NT2/D1 (cell line): ENCODE measurements at regions not wholly inside any gene's neighbourhood (a gene's known extent, or its start where the extent isn't known, plus 50 kb on each side); places are given as distances from the start of the nearest gene placed in this dataset.
"Not testable (repeated sequence)": the region's sequence is repeated elsewhere in the genome, so short reads cannot be mapped to it uniquely, and the experiment has no call there.

ENCODE experiments used
- DNase-seq: peaks from one replicate; pipeline ENCODE4 v3.0.0-alpha.2; 2011; ENCODE audit warnings: low read depth, low spot score
- H3K27me3 ChIP-seq: 2 replicates; pipeline ENCODE4 v1.6.0; 2011; ENCODE audit warnings: mild to moderate bottlenecking; ENCODE audit not compliant: insufficient read length, insufficient read depth
- H3K36me3 ChIP-seq: 2 replicates; pipeline ENCODE4 v1.6.1; 2011; ENCODE audit warnings: mild to moderate bottlenecking, low read length, mixed read lengths; ENCODE audit not compliant: insufficient read depth, insufficient read length
- H3K4me1 ChIP-seq: 2 replicates; pipeline ENCODE4 v1.5.1; 2011; ENCODE audit not compliant: insufficient read depth, insufficient read length
- H3K4me3 ChIP-seq: 2 replicates; pipeline ENCODE4 v1.5.1; 2011; ENCODE audit warnings: low read depth; ENCODE audit not compliant: insufficient read length
- H3K9ac ChIP-seq: 2 replicates; pipeline ENCODE4 v1.6.0; 2011; ENCODE audit warnings: low read depth; ENCODE audit not compliant: insufficient read length
- H3K9me3 ChIP-seq: 2 replicates; pipeline ENCODE4 v1.5.1; 2011; ENCODE audit warnings: mild to moderate bottlenecking, low read length; ENCODE audit not compliant: insufficient read depth
- SUZ12 ChIP-seq: IDR thresholded peaks from 2 replicates; pipeline ENCODE4 v1.6.1; 2011; ENCODE audit not compliant: insufficient read length, insufficient read depth; ENCODE audit errors: extremely low read depth
- YY1 ChIP-seq: IDR thresholded peaks from 2 replicates; pipeline ENCODE4 v1.6.1; 2011; ENCODE audit not compliant: insufficient read length, insufficient read depth
- ZNF274 ChIP-seq: IDR thresholded peaks from 2 replicates; pipeline ENCODE4 v1.6.1; 2011; ENCODE audit warnings: mild to moderate bottlenecking, low read depth, low read length

- Histone ChIP-seq H3K27me3 (no peaks in the 10 kb centered on the region), H3K4me3 (no peak overlapping the region), H3K9ac (no peak overlapping the region), H3K9me3 (no peaks in the 10 kb centered on the region), H3K36me3 (no peaks in the 10 kb centered on the region), H3K4me1 (no peaks in the 10 kb centered on the region)
- TF ChIP-seq ZNF274: no peak
- DNase-seq: no peak
These were observed 84.5 kb upstream of the LRFN2 start for GRCh38 chr6:40671694-40672050.

DNA sequence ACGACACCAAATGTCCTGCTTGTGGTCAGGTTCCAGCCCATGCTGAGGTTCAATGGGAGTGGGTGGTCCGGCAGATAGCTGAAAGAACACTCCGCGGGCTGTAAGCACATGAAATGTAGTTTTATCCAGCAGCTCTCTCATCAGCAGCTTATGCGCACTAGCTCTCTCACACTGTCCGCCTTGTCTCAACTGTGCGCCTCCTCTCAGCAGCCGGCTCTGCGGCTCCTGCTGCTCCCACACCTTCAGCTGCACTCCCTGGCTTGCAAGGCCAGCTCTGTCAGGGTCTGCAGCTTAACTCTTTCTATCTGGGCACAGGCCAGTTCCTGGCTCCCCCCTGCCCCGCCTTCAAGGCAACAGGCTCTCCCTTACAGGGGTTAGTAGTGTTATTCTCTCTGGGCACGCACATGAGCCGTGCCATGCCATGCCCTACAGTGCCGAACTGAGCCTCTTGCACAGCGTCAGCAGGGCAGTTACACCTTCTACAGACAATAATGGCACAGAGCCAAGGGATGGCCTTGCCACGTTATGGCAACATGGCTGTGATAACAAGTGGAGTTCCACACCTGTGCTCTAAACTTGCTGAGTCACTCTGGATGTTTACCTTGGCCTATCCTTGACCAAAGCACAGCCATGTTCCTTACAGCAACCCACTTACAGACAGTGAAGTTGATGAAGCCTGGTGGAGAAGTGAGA lies 84.0 kb upstream of the LRFN2 start:
- Histone ChIP-seq H3K27me3 (no peaks in the 10 kb centered on the region), H3K9me3 (no peaks in the 10 kb centered on the region), H3K9ac (no peak overlapping the region), H3K36me3 (no peaks in the 10 kb centered on the region), H3K4me1 (no peaks in the 10 kb centered on the region), H3K4me3 (no peak overlapping the region)
- TF ChIP-seq SUZ12 (no peak), YY1 (no peak), ZNF274 (no peak)
- DNase-seq: no peak

DNA sequence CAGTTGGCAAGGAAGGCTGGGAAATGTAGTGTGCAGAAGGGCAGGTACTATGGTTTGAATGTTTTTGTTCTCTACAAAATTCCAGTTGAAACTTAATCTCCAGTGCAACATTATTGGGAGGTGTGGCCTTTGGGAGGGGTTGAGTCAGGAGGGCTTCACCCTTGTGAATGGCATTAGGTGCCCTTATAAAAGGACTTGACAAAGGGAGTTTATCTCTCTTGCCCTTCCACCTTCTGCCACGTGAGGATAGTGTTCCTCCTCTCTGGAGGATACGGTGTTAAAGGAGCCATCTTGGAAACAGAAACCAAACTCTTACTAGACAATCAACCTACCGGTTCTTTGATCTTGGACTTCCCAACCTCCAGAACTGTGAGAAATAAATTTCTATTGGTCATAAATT lies 82.2 kb upstream of the LRFN2 start:
- H3K4me1 ChIP-seq: no peaks in the 10 kb centered on the region
- H3K4me3 ChIP-seq: no peak overlapping the region
- no peak for DNase-seq

DNA sequence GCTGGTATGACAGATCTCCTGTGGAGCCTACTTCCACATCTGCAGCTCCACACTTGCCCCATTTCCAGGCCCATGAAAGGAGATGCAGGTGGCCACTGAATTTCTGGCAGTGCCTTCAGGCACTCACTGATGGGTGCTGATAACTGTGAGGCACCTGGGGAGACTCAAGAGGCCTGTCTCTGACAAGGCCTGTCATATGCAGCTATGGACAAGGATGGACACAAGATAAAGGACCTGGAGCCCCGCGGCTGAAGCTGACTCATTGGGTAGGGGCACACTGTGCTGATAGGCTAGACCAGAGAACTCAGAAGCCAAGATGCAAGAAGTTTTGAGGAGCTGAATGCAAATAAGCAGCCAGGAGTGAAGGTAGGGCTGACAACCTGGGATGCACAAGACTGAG lies 81.0 kb upstream of the LRFN2 start:
- no peak for TF ChIP-seq YY1
- no peak for TF ChIP-seq ZNF274
- no peak for TF ChIP-seq SUZ12
- peaks cover 26% of the 10 kb centered on the region for H3K9me3 ChIP-seq
- DNase-seq: no peak
- H3K4me3 ChIP-seq: no peak overlapping the region
- no peaks in the 10 kb centered on the region for H3K4me1 ChIP-seq
- no peaks in the 10 kb centered on the region for H3K27me3 ChIP-seq
- H3K36me3 ChIP-seq: no peaks in the 10 kb centered on the region
- no peak overlapping the region for H3K9ac ChIP-seq

More for the DNA sequence above, 82.2 kb upstream of the LRFN2 start:
- no peaks in the 10 kb centered on the region for H3K27me3 ChIP-seq
- H3K9ac ChIP-seq: no peak overlapping the region
- H3K9me3 ChIP-seq: peaks cover 15% of the 10 kb centered on the region
- TF ChIP-seq YY1: no peak
- no peak for TF ChIP-seq SUZ12
- no peak for TF ChIP-seq ZNF274
- no peaks in the 10 kb centered on the region for H3K36me3 ChIP-seq

- Histone ChIP-seq H3K4me1 (no peaks in the 10 kb centered on the region), H3K9me3 (peaks cover 26% of the 10 kb centered on the region), H3K4me3 (no peak overlapping the region), H3K27me3 (no peaks in the 10 kb centered on the region), H3K36me3 (no peaks in the 10 kb centered on the region), H3K9ac (no peak overlapping the region)
- no peak for DNase-seq
- TF ChIP-seq YY1 (no peak), SUZ12 (no peak), ZNF274 (no peak)
These were observed 79.4 kb upstream of the LRFN2 start for GRCh38 chr6:40666530-40666929.

DNA sequence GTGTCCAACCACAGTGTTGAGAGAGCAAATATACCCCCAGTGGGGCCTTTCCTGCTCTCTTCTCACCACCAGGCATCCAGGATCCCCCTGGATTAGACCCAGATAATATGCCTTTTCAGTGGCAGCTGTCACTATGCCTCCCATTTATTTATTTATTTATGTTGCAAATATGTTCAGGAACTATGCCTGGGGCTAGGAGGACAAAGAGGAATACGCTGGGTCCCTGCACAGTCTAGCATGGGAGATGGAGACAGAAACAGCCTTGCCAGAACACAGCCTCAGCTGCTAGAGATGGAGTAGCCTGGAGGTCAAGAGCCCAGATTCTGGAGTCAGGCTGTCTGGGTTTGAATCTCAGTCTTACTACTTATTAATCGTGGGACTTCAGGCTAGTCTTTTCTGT lies 74.6 kb upstream of the LRFN2 start:
- DNase-seq: no peak
- no peaks in the 10 kb centered on the region for H3K36me3 ChIP-seq
- H3K4me3 ChIP-seq: no peak overlapping the region
- no peak overlapping the region for H3K9ac ChIP-seq
- TF ChIP-seq SUZ12 (no peak), YY1 (no peak), ZNF274 (no peak)
- H3K27me3 ChIP-seq: no peaks in the 10 kb centered on the region
- no peaks in the 10 kb centered on the region for H3K4me1 ChIP-seq
- peaks cover 26% of the 10 kb centered on the region for H3K9me3 ChIP-seq

- H3K9ac ChIP-seq, H3K9me3 ChIP-seq, H3K4me1 ChIP-seq, H3K36me3 ChIP-seq, DNase-seq, H3K27me3 ChIP-seq, H3K4me3 ChIP-seq: not testable (repeated sequence)
These were observed 69.6 kb upstream of the LRFN2 start for GRCh38 chr6:40656772-40657171.

- TF ChIP-seq YY1 (no peak), SUZ12 (no peak), ZNF274 (no peak)
- Histone ChIP-seq H3K27me3 (no peaks in the 10 kb centered on the region), H3K4me1 (no peaks in the 10 kb centered on the region), H3K36me3 (no peaks in the 10 kb centered on the region), H3K9ac (no peak overlapping the region), H3K9me3 (no peaks in the 10 kb centered on the region), H3K4me3 (no peak overlapping the region)
- DNase-seq: no peak
These were observed 67.7 kb upstream of the LRFN2 start for GRCh38 chr6:40654828-40655227.

- Histone ChIP-seq H3K4me3 (no peak overlapping the region), H3K36me3 (no peaks in the 10 kb centered on the region), H3K9ac (no peak overlapping the region), H3K27me3 (no peaks in the 10 kb centered on the region), H3K9me3 (peaks cover 13% of the 10 kb centered on the region), H3K4me1 (peaks cover 9% of the 10 kb centered on the region)
- DNase-seq: no peak
- no peak for TF ChIP-seq SUZ12
- TF ChIP-seq ZNF274: no peak
- no peak for TF ChIP-seq YY1
These were observed 57.9 kb upstream of the LRFN2 start for GRCh38 chr6:40645043-40645442.
